PC-3 (cell line): ENCODE measurements at regions not wholly inside any gene's neighbourhood (a gene's known extent, or its start where the extent isn't known, plus 50 kb on each side); places are given as distances from the start of the nearest gene placed in this dataset.

Experiments used
- ATAC-seq: fragments of 200-7000 bp; cut with Tn5 transposase; 2 replicates; pipeline ENCODE4 v1.9.1; 2020; ENCODE audit warnings: mild to moderate bottlenecking, moderate library complexity
- BruUV-seq: library from RNA; stranded (reverse); fragments of 400-500 nt; replicated peaks from 2 replicates; lab custom pipeline; 2021; lab: Mats Ljungman, UMichigan
- CTCF ChIA-PET: fragments of 300-600 bp; sonication (Branson Sonifier 250); formaldehyde crosslinking; loops from one replicate; lab custom pipeline; 2022; ENCODE audit warnings: antibody characterized with exemption; lab: Charles Lee
- POLR2A ChIA-PET: fragments of 300-600 bp; sonication (Branson Sonifier 250); formaldehyde crosslinking; loops from one replicate; lab custom pipeline; 2022; ENCODE audit warnings: antibody characterized with exemption; ENCODE audit not compliant: unreplicated experiment; lab: Charles Lee
- DNase-seq: peaks from one replicate; pipeline ENCODE4 v3.0.0-alpha.2; 2015
- H2AFZ ChIP-seq: fragments of 300-600 bp; sonication (generic); 2 replicates; pipeline ENCODE4 v1.6.0; 2016; ENCODE audit warnings: antibody characterized with exemption, low read length
- H3F3A ChIP-seq: fragments of 300-600 bp; sonication (generic); one replicate; pipeline ENCODE4 v1.6.0; 2017; ENCODE audit warnings: antibody characterized with exemption, low read length, control low read depth, mild to moderate bottlenecking; ENCODE audit not compliant: unreplicated experiment
- H3K27ac ChIP-seq: fragments of 300-600 bp; sonication (generic); 2 replicates; pipeline ENCODE4 v1.5.1; 2016; ENCODE audit warnings: mild to moderate bottlenecking, low read length
- H3K27me3 ChIP-seq: fragments of 300-600 bp; sonication (generic); 2 replicates; pipeline ENCODE4 v1.6.1; 2016; ENCODE audit warnings: low read length, mixed read lengths
- H3K36me3 ChIP-seq: fragments of 300-600 bp; sonication (generic); 2 replicates; pipeline ENCODE4 v1.6.1; 2016; ENCODE audit warnings: low read depth, mixed run types, low read length, mixed read lengths
- H3K4me1 ChIP-seq: fragments of 300-600 bp; sonication (generic); 2 replicates; pipeline ENCODE4 v1.5.1; 2016; ENCODE audit warnings: low read length; ENCODE audit not compliant: insufficient read depth
- H3K4me2 ChIP-seq: fragments of 300-600 bp; sonication (generic); 2 replicates; pipeline ENCODE4 v1.6.0; 2016; ENCODE audit warnings: low read length
- H3K4me3 ChIP-seq: fragments of 300-600 bp; sonication (generic); 2 replicates; pipeline ENCODE4 v1.5.1; 2016; ENCODE audit warnings: mild to moderate bottlenecking, low read length, mixed read lengths
- H3K79me2 ChIP-seq: fragments of 300-600 bp; sonication (generic); 2 replicates; pipeline ENCODE4 v1.6.1; 2017; ENCODE audit warnings: low read length, mixed read lengths
- H3K9ac ChIP-seq: fragments of 300-600 bp; sonication (generic); 2 replicates; pipeline ENCODE4 v1.6.0; 2016; ENCODE audit warnings: mild to moderate bottlenecking, low read length
- H3K9me2 ChIP-seq: fragments of 300-600 bp; sonication (generic); replicated peaks from 2 replicates; pipeline ENCODE4 v1.6.1; 2016; ENCODE audit warnings: mixed run types, low read length, mixed read lengths
- H3K9me3 ChIP-seq: fragments of 300-600 bp; sonication (generic); 2 replicates; pipeline ENCODE4 v1.6.1; 2016; ENCODE audit warnings: low read length, mixed read lengths
- H4K20me1 ChIP-seq: fragments of 300-600 bp; sonication (generic); 2 replicates; pipeline ENCODE4 v1.6.1; 2016; ENCODE audit warnings: low read length, mixed read lengths
- CTCF ChIP-seq: fragments of 300-600 bp; sonication (generic); conservative IDR thresholded peaks from 2 replicates; pipeline ENCODE4 v1.5.1; 2017; ENCODE audit warnings: antibody characterized with exemption, low read depth, mild to moderate bottlenecking, low read length
- EZH2 ChIP-seq: fragments of 300-600 bp; sonication (generic); IDR thresholded peaks from one replicate; pipeline ENCODE4 v1.6.1; 2017; ENCODE audit warnings: antibody characterized with exemption, mild to moderate bottlenecking, low read length; ENCODE audit not compliant: unreplicated experiment
- EZH2phosphoT487 ChIP-seq: fragments of 300-600 bp; sonication (generic); IDR thresholded peaks from 2 replicates; pipeline ENCODE4 v1.6.1; 2018; ENCODE audit warnings: mild to moderate bottlenecking, antibody characterized with exemption, low read length, borderline replicate concordance
- intact Hi-C: fragments of 100-400 bp; cut with micrococcal nuclease; formaldehyde crosslinking; loops from 2 replicates; pipeline ENCODE4 v1.9.0; 2023

GRCh38 chr10:64658528-64658927 lies 1137.3 kb downstream of the REEP3 start:
- Histone ChIP-seq H3K9ac (no peak overlapping the region), H3K27me3 (no peaks in the 10 kb centered on the region), H2AFZ (no peak overlapping the region), H3K36me3 (no peaks in the 10 kb centered on the region), H3K4me2 (no peak overlapping the region), H3F3A (no peaks in the 10 kb centered on the region), H3K4me1 (peaks cover 7% of the 10 kb centered on the region; the same call in 1 of the 2 replicates), H4K20me1 (no peaks in the 10 kb centered on the region), H3K9me2 (no peaks in the 10 kb centered on the region), H3K9me3 (no peaks in the 10 kb centered on the region), H3K79me2 (no peaks in the 10 kb centered on the region), H3K4me3 (no peak overlapping the region), H3K27ac (no peak overlapping the region)
- DNase-seq: peak; percentile 41
- intact Hi-C loops: no loop called here
- TF ChIP-seq EZH2phosphoT487 (no peak), CTCF (no peak), EZH2 (no peak)
- ChIA-PET CTCF (interaction anchor here (0.5 kb wide), 2 partner anchors 19 to 41 kb away, joined by 3 to 6 read pairs; no protein-coding TSS in a partner anchor), POLR2A (no interaction called here)
- no TSS peak for BruUV-seq
- ATAC-seq: peak; percentile 74

- ATAC-seq (peak; percentile 69), DNase-seq (peak; percentile 69)
- Histone ChIP-seq H3F3A (no peaks in the 10 kb centered on the region), H2AFZ (no peak overlapping the region), H3K9me2 (no peaks in the 10 kb centered on the region), H3K9ac (no peak overlapping the region), H3K4me3 (no peak overlapping the region), H3K9me3 (no peaks in the 10 kb centered on the region), H3K27ac (no peak overlapping the region), H3K36me3 (no peaks in the 10 kb centered on the region), H4K20me1 (no peaks in the 10 kb centered on the region), H3K4me2 (no peak overlapping the region), H3K4me1 (peaks cover 7% of the 10 kb centered on the region; the same call in 1 of the 2 replicates), H3K79me2 (no peaks in the 10 kb centered on the region), H3K27me3 (no peaks in the 10 kb centered on the region)
- intact Hi-C loops: no loop called here
- ChIA-PET POLR2A (no interaction called here), CTCF (no interaction called here)
- TF ChIP-seq EZH2 (no peak), CTCF (no peak), EZH2phosphoT487 (no peak)
- BruUV-seq: no TSS peak
Observed at GRCh38 chr10:64659311-64659710, 1138.1 kb downstream of the REEP3 start.

- no peaks in the 10 kb centered on the region for H3K9me3 ChIP-seq
- H3K27me3 ChIP-seq: no peaks in the 10 kb centered on the region
- CTCF ChIA-PET: interaction anchor here (0.5 kb wide), 1 partner anchor 815 kb away, joined by 3 read pairs; no protein-coding TSS in a partner anchor
- no peaks in the 10 kb centered on the region for H3K36me3 ChIP-seq
- H3F3A ChIP-seq: no peaks in the 10 kb centered on the region
- H3K9ac ChIP-seq: no peak overlapping the region
- POLR2A ChIA-PET: no interaction called here
- DNase-seq (peak; percentile 45), ATAC-seq (no peak)
- intact Hi-C loops: no loop called here
- no peaks in the 10 kb centered on the region for H4K20me1 ChIP-seq
- no peaks in the 10 kb centered on the region for H3K9me2 ChIP-seq
- H2AFZ ChIP-seq: no peak overlapping the region
- TF ChIP-seq CTCF: no peak
- no peak for TF ChIP-seq EZH2phosphoT487
- TF ChIP-seq EZH2: no peak
- no peak overlapping the region for H3K4me2 ChIP-seq
- H3K4me3 ChIP-seq: no peak overlapping the region
- no peaks in the 10 kb centered on the region for H3K4me1 ChIP-seq
- no peak overlapping the region for H3K27ac ChIP-seq
- no peaks in the 10 kb centered on the region for H3K79me2 ChIP-seq
- no TSS peak for BruUV-seq
Observed at GRCh38 chr10:64682043-64682442, 1160.8 kb downstream of the REEP3 start.
